HUES48 (cell line): ENCODE measurements at regions not wholly inside any gene's neighbourhood (a gene's known extent, or its start where the extent isn't known, plus 50 kb on each side); places are given as distances from the start of the nearest gene placed in this dataset.

Experiments
- H3K27ac ChIP-seq: one replicate; pipeline ENCODE4 v1.7.0; 2013; ENCODE audit warnings: low read depth, low read length, inconsistent platforms
- H3K27me3 ChIP-seq: 2 replicates; pipeline ENCODE4 v1.6.1; 2013; ENCODE audit warnings: mild to moderate bottlenecking, low read length; ENCODE audit not compliant: control insufficient read depth, insufficient read depth
- H3K36me3 ChIP-seq: 2 replicates; pipeline ENCODE4 v1.6.1; 2013; ENCODE audit warnings: low read length; ENCODE audit not compliant: control insufficient read depth, insufficient read depth
- H3K4me1 ChIP-seq: 2 replicates; pipeline ENCODE4 v1.6.1; 2013; ENCODE audit warnings: mild to moderate bottlenecking, low read length; ENCODE audit not compliant: control insufficient read depth, insufficient read depth
- H3K4me3 ChIP-seq: 2 replicates; pipeline ENCODE4 v1.5.1; 2013; ENCODE audit warnings: mild to moderate bottlenecking, low read depth, low read length
- H3K9ac ChIP-seq: 2 replicates; pipeline ENCODE4 v1.6.1; 2013; ENCODE audit warnings: mild to moderate bottlenecking, low read depth, low read length, moderate library complexity
- H3K9me3 ChIP-seq: 2 replicates; pipeline ENCODE4 v1.6.1; 2013; ENCODE audit warnings: low read length; ENCODE audit not compliant: control insufficient read depth, insufficient read depth

DNA sequence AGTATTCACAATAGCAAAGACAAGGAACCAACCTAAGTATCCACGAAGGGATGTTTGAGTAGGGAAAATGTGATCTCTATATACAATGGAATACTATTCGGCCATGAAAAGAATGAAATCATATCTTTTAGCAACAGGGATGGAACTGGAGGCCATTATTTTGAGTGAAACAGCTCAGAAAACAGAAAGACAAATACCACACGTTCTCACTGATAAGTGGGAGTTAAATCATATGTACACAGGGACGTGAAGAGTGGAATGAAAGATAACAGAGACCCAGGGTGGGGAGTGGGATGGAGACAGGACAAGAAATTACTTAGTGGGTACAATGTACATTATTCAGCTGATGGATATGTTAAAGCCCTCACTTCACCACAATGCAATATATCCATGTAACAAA lies 1012.7 kb downstream of the TBC1D22A start:
- Histone ChIP-seq H3K9ac (no peak overlapping the region), H3K27ac (no peak overlapping the region), H3K36me3 (no peaks in the 10 kb centered on the region), H3K4me3 (no peak overlapping the region), H3K27me3 (no peaks in the 10 kb centered on the region), H3K9me3 (no peaks in the 10 kb centered on the region), H3K4me1 (0 out of 2 replicates have a peak, but pooled peaks cover 3% of the 10 kb centered on the region)

DNA sequence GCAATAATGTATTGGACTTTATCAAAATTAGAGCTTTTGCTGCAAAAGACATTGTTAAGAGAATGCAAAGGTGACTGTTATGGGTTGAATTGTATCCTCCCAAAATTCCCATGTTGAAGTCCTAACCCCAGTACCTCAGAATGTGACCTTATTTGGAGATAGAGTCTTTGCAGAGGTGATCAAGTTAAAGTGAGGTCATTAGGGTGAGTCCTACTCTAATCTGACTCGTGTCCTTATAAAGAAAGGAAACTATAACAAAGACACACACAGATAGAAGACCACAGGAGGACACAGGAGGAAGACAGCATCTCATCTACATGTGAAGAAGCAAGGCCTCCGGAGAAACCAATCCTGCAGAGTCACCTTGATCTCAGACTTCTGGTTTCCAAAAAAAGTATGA lies 1011.2 kb downstream of the TBC1D22A start:
- no peaks in the 10 kb centered on the region for H3K9me3 ChIP-seq
- H3K27ac ChIP-seq, result peak overlapping the region; percentile 69
- H3K27me3 ChIP-seq, result no peaks in the 10 kb centered on the region
- no peak overlapping the region for H3K4me3 ChIP-seq
- no peaks in the 10 kb centered on the region for H3K36me3 ChIP-seq
- 0 out of 2 replicates have a peak, but pooled peaks cover 3% of the 10 kb centered on the region for H3K4me1 ChIP-seq
- H3K9ac ChIP-seq, result no peak overlapping the region

DNA sequence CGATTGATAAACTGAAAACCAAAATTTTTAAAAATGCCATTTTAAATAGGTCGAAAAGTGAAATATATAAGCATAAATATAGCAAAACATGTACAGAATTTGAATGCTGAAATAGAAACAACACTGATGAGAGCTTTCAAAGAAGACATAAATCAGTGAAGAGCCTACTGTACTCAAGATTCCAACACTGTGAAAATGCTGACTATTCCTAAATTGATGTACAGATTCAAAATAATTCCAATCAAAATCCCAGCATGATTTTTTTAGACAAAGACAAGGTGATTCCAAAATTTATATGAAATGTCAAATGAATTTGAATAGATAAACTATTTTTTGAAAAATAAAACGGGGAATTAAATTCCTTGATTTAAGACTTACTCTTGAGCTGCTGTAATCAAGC lies 1010.4 kb downstream of the TBC1D22A start:
- H3K9ac ChIP-seq, result no peak overlapping the region
- H3K4me1 ChIP-seq, result 0 out of 2 replicates have a peak, but pooled peaks cover 3% of the 10 kb centered on the region
- H3K27me3 ChIP-seq, result no peaks in the 10 kb centered on the region
- H3K9me3 ChIP-seq, result no peaks in the 10 kb centered on the region
- H3K27ac ChIP-seq, result no peak overlapping the region
- H3K36me3 ChIP-seq, result no peaks in the 10 kb centered on the region
- H3K4me3 ChIP-seq, result no peak overlapping the region

DNA sequence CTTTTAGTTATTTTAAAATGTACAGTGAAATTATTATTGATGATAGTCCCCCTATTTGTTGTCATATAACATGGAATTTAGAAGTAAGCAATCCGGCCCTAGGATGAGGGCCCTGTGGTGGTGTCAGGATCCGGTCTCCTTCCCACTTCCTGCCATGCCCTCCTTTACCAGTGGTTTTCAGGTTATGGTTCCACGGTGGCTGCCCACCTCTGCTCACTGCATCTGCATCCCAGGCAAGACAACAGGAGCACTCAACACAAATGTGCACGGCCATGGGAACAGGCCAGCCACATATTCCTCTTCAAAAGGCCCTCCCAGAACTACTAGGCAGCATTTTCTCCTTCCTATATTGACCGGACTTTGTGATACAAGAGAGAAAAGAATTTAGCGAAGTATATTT lies 1007.2 kb downstream of the TBC1D22A start:
- Histone ChIP-seq H3K27ac (no peak overlapping the region), H3K9ac (no peak overlapping the region), H3K36me3 (no peaks in the 10 kb centered on the region), H3K4me1 (no peaks in the 10 kb centered on the region), H3K27me3 (no peaks in the 10 kb centered on the region), H3K9me3 (no peaks in the 10 kb centered on the region), H3K4me3 (no peak overlapping the region)

DNA sequence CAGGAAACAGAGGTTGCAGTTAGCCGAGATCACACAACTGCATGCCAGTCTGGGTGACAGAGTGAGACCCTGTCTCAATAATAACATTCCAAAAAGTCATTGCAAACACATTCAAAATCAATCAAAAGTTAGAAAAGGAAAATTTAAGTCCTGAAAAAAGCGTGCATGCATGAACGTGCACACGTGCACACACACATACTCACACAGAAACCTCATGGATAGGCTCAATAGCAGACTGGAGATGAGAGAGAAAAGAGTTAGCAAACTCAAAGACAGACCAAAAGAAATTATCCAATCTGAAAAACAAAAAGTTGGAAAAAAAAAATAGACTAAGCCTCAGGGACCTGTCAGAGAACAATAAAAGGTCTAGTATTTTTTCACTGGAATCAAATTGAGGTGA lies 1005.6 kb downstream of the TBC1D22A start:
- Histone ChIP-seq H3K4me3 (no peak overlapping the region), H3K9ac (no peak overlapping the region), H3K27ac (no peak overlapping the region), H3K36me3 (no peaks in the 10 kb centered on the region), H3K9me3 (no peaks in the 10 kb centered on the region), H3K27me3 (no peaks in the 10 kb centered on the region), H3K4me1 (no peaks in the 10 kb centered on the region)

DNA sequence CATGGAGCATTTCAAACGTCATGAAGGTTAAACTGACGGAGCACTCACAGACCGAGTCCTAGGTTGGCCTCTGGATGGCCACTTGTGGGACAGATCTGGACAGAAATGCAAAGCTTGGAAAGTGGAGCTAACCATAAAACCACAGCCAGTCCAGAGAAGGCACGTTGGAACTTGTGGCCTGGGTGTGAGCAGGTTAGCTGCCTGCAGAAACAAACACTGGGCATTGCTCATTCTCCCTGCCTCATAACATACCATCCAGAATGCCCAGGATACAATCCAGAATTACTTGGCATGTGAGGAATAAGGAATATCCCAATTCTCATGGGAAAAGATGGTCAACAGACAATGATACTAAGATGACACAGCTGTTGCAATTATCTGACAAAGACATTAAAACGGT lies 1005.0 kb downstream of the TBC1D22A start:
- no peaks in the 10 kb centered on the region for H3K9me3 ChIP-seq
- H3K27me3 ChIP-seq, result no peaks in the 10 kb centered on the region
- no peaks in the 10 kb centered on the region for H3K4me1 ChIP-seq
- no peak overlapping the region for H3K27ac ChIP-seq
- no peak overlapping the region for H3K9ac ChIP-seq
- H3K36me3 ChIP-seq, result no peaks in the 10 kb centered on the region
- H3K4me3 ChIP-seq, result no peak overlapping the region

DNA sequence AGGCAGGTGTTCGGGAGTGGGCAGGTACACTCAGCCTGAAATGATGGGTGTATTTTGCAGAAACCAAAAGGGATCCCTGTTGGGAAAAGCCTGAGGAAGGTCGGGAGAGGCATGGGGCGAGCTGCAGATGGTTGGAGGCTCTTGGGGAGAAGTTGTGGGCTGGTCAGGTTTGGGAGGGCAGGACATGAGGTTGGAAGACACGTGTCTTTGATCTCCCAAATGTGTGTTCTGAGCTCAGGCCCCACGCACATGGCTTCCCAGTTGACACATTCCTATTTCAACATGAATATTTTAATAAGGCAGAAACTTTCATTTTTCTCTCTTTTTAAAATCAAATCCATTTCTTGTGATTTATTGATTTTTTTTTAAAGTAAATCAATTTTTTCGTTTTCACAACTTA lies 1003.3 kb downstream of the TBC1D22A start:
- Histone ChIP-seq H3K9ac (no peak overlapping the region), H3K27ac (no peak overlapping the region), H3K36me3 (no peaks in the 10 kb centered on the region), H3K4me3 (no peak overlapping the region), H3K27me3 (no peaks in the 10 kb centered on the region), H3K9me3 (0 out of 2 replicates have a peak, but pooled peaks cover 2% of the 10 kb centered on the region), H3K4me1 (no peaks in the 10 kb centered on the region)

DNA sequence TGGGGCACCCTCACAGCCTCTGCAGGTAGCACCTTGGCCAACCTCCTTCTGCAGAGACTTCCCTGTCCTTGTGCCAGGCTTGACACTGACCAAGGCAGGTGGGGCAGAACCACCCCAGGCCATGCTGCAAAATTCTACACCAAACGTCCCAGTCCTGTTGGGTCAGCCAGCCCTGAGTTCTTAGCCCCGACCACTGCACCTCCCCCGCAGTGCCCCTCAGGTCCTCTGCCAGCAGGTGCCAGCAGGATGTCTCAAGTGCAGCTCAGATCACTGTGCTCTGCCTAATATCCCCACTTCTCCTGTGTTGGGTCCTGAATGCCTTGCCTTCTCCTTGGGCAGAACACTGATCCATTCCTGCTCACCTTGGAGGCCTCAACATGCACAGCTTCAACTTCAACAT lies 999.7 kb downstream of the TBC1D22A start:
- Histone ChIP-seq H3K36me3 (no peaks in the 10 kb centered on the region), H3K9me3 (peaks cover 4% of the 10 kb centered on the region; the same call in 1 of the 2 replicates), H3K27me3 (no peaks in the 10 kb centered on the region), H3K4me3 (no peak overlapping the region), H3K4me1 (no peaks in the 10 kb centered on the region), H3K27ac (no peak overlapping the region), H3K9ac (no peak overlapping the region)

DNA sequence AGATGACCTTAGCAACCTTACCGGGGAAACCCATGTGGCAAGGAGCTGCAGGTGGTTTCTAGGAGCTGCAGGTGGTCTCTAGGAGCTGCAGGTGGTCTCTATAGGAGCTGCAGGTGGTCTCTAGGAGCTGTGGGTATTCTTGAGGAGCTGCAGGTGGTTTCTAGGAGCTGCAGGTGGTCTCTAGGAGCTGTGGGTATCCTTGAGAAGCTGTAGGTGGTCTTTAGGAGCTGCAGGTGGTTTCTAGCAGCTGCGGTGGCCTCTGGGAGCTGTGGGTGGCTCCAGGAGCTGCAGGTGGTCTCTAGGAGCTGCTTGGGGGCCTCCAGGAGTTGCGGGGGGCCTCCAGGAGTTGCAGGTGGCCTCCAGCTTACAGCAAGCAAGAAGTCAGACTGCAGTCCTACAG lies 997.5 kb downstream of the TBC1D22A start:
- Histone ChIP-seq H3K4me1 (no peaks in the 10 kb centered on the region), H3K27me3 (no peaks in the 10 kb centered on the region), H3K9ac (no peak overlapping the region), H3K4me3 (no peak overlapping the region), H3K36me3 (no peaks in the 10 kb centered on the region), H3K9me3 (peaks cover 4% of the 10 kb centered on the region; the same call in 1 of the 2 replicates), H3K27ac (no peak overlapping the region)

DNA sequence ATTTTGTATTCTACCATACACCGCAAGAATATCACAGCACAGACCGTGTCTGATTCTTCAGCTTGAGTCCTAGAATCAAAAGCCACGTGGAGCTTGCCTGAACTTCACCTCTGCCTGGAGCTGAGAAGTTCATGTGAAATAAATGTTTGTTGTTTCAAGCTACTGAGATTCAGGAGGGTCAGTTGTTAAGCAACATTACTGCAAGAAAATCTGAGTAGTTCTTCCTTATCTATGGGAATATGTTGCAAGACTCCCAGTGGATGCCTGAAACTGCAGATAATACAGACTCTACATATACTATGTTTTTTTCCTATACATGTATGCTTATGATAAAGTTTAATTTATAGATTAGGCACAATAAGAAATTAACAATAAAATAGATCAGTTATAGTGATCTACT lies 995.3 kb downstream of the TBC1D22A start:
- H3K27ac ChIP-seq, result no peak overlapping the region

DNA sequence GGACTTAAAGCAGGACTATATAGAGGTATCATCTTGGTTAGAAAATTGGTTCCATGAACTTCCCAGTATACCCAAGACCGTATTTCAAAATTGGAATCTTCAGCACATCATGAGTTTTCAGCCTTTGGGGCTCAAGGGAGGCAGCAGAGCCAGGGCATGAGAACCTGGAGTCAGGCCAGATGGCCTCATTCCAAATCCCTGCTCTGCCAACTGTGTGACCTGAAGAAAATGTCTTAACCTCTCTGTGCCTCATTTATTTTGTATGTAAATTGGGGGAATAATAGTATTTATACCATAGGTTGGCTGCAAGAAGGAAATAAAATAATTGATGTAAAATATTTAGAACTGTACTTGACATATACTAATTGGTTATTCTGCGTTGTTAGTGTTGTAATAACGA lies 987.6 kb downstream of the TBC1D22A start:
- peaks cover 22% of the 10 kb centered on the region for H3K4me1 ChIP-seq
- no peak overlapping the region for H3K9ac ChIP-seq
- no peak overlapping the region for H3K27ac ChIP-seq
- no peak overlapping the region for H3K4me3 ChIP-seq
- no peaks in the 10 kb centered on the region for H3K36me3 ChIP-seq
- no peaks in the 10 kb centered on the region for H3K27me3 ChIP-seq
- no peaks in the 10 kb centered on the region for H3K9me3 ChIP-seq

More for the DNA sequence above, 995.3 kb downstream of the TBC1D22A start:
- H3K4me1 ChIP-seq, result no peaks in the 10 kb centered on the region
- H3K4me3 ChIP-seq, result no peak overlapping the region
- H3K9ac ChIP-seq, result no peak overlapping the region
- H3K36me3 ChIP-seq, result no peaks in the 10 kb centered on the region
- H3K27me3 ChIP-seq, result no peaks in the 10 kb centered on the region
- H3K9me3 ChIP-seq, result peaks cover 4% of the 10 kb centered on the region; the same call in 1 of the 2 replicates

DNA sequence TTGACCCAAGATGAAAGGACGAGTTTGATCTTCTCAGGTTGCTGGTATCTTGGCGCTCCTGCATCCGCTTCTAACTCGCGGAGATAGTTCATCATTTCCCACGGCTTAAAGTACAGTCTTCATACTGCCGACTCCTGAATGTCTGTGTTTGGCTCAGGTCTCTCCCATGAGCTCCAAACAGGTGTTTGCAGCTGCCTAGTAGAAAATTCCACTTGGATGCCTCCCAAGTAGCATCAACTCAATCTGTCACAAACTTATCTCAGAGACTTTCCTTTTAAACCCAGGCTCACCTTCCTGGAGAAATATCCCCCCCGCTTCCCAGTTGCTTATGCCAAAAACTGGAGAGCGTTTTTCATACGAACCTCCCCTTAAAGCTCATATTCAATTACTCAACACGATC lies 986.5 kb downstream of the TBC1D22A start:
- Histone ChIP-seq H3K4me3 (no peak overlapping the region), H3K36me3 (no peaks in the 10 kb centered on the region), H3K27ac (no peak overlapping the region), H3K9me3 (no peaks in the 10 kb centered on the region), H3K4me1 (peaks cover 22% of the 10 kb centered on the region), H3K9ac (no peak overlapping the region), H3K27me3 (no peaks in the 10 kb centered on the region)
